H9 (cell line): ENCODE measurements at regions not wholly inside any gene's neighbourhood (a gene's known extent, or its start where the extent isn't known, plus 50 kb on each side); places are given as distances from the start of the nearest gene placed in this dataset.

Experiments
- DNase-seq: peaks from one replicate; pipeline ENCODE4 v3.0.0-alpha.2; 2017
- H2AFZ ChIP-seq: one replicate; pipeline ENCODE4 v1.6.1; 2013; ENCODE audit warnings: mild to moderate bottlenecking, low read length, control low read depth, moderate library complexity
- H2AK5ac ChIP-seq: 2 replicates; pipeline ENCODE4 v1.6.1; 2013; ENCODE audit warnings: low read length, control low read depth, mixed read lengths; ENCODE audit not compliant: insufficient read length
- H2BK120ac ChIP-seq: one replicate; pipeline ENCODE4 v1.6.1; 2013; ENCODE audit warnings: low read depth, mild to moderate bottlenecking, low read length, control low read depth, inconsistent platforms; ENCODE audit not compliant: poor library complexity, severe bottlenecking
- H2BK12ac ChIP-seq: 2 replicates; pipeline ENCODE4 v1.6.1; 2013; ENCODE audit warnings: low read length, control low read depth, mixed read lengths, low read depth; ENCODE audit not compliant: insufficient read length
- H2BK15ac ChIP-seq: 2 replicates; pipeline ENCODE4 v1.6.1; 2013; ENCODE audit warnings: low read depth, low read length, control low read depth
- H2BK20ac ChIP-seq: one replicate; pipeline ENCODE4 v1.6.1; 2013; ENCODE audit warnings: low read depth, mild to moderate bottlenecking, low read length, control low read depth, inconsistent platforms; ENCODE audit not compliant: poor library complexity, severe bottlenecking
- H2BK5ac ChIP-seq: 2 replicates; pipeline ENCODE4 v1.6.1; 2013; ENCODE audit warnings: low read length, control low read depth, mixed read lengths; ENCODE audit not compliant: insufficient read length
- H3K14ac ChIP-seq: 2 replicates; pipeline ENCODE4 v1.6.1; 2013; ENCODE audit warnings: low read length, control low read depth; ENCODE audit not compliant: insufficient read depth
- H3K18ac ChIP-seq: 2 replicates; pipeline ENCODE4 v1.6.1; 2013; ENCODE audit warnings: low read depth, mild to moderate bottlenecking, mixed read lengths, low read length, control low read depth; ENCODE audit not compliant: insufficient read length
- H3K23ac ChIP-seq: 2 replicates; pipeline ENCODE4 v1.6.1; 2013; ENCODE audit warnings: low read length, control low read depth, mixed read lengths, low read depth; ENCODE audit not compliant: insufficient read length
- H3K23me2 ChIP-seq: 2 replicates; pipeline ENCODE4 v1.6.1; 2013; ENCODE audit warnings: low read depth, mild to moderate bottlenecking, mixed read lengths, low read length, control low read depth; ENCODE audit not compliant: insufficient read length, poor library complexity, severe bottlenecking
- H3K27ac ChIP-seq: 2 replicates; pipeline ENCODE4 v1.5.1; 2013; ENCODE audit warnings: low read length, control low read depth, mixed read lengths, low read depth; ENCODE audit not compliant: insufficient read length
- H3K27me3 ChIP-seq: 2 replicates; pipeline ENCODE4 v1.6.1; 2013; ENCODE audit warnings: low read length, control low read depth, inconsistent platforms; ENCODE audit not compliant: insufficient read depth
- H3K4ac ChIP-seq: 2 replicates; pipeline ENCODE4 v1.6.1; 2013; ENCODE audit warnings: low read depth, mild to moderate bottlenecking, control low read depth, inconsistent platforms, low read length, moderate library complexity
- H3K4me1 ChIP-seq: 2 replicates; pipeline ENCODE4 v1.6.1; 2013; ENCODE audit warnings: low read length, control low read depth, inconsistent platforms; ENCODE audit not compliant: insufficient read depth
- H3K4me2 ChIP-seq: 2 replicates; pipeline ENCODE4 v1.6.1; 2013; ENCODE audit warnings: low read length, control low read depth, mixed read lengths; ENCODE audit not compliant: insufficient read length, insufficient read depth
- H3K56ac ChIP-seq: 2 replicates; pipeline ENCODE4 v1.6.1; 2013; ENCODE audit warnings: low read depth, mild to moderate bottlenecking, mixed read lengths, low read length, control low read depth; ENCODE audit not compliant: insufficient read length
- H3K79me1 ChIP-seq: 2 replicates; pipeline ENCODE4 v1.6.1; 2013; ENCODE audit warnings: low read depth, mild to moderate bottlenecking, moderate library complexity, low read length, control low read depth, inconsistent platforms; ENCODE audit not compliant: insufficient read depth, poor library complexity, severe bottlenecking
- H3K79me2 ChIP-seq: 2 replicates; pipeline ENCODE4 v1.6.1; 2013; ENCODE audit warnings: low read length, control low read depth, inconsistent platforms; ENCODE audit not compliant: insufficient read depth
- H3K9ac ChIP-seq: 2 replicates; pipeline ENCODE4 v1.6.1; 2013; ENCODE audit warnings: low read length, control low read depth, mixed read lengths; ENCODE audit not compliant: insufficient read length; ENCODE audit errors: extremely low read depth
- H3K9me3 ChIP-seq: one replicate; pipeline ENCODE4 v1.6.1; 2013; ENCODE audit warnings: low read depth, low read length, inconsistent platforms; ENCODE audit not compliant: control insufficient read depth
- H3T11ph ChIP-seq: one replicate; pipeline ENCODE4 v1.6.1; 2013; ENCODE audit warnings: mild to moderate bottlenecking, low read length, control low read depth, inconsistent platforms
- H4K20me1 ChIP-seq: one replicate; pipeline ENCODE4 v1.6.1; 2013; ENCODE audit not compliant: control insufficient read depth, insufficient read length, insufficient read depth
- H4K5ac ChIP-seq: 2 replicates; pipeline ENCODE4 v1.6.1; 2013; ENCODE audit warnings: low read depth, mild to moderate bottlenecking, mixed read lengths, low read length, control low read depth; ENCODE audit not compliant: insufficient read length
- H4K8ac ChIP-seq: replicated peaks from 2 replicates; pipeline ENCODE4 v1.6.1; 2013; ENCODE audit warnings: low read length, control low read depth, mixed read lengths, low read depth; ENCODE audit not compliant: insufficient read length
- H4K91ac ChIP-seq: 2 replicates; pipeline ENCODE4 v1.6.1; 2013; ENCODE audit warnings: low read depth, mild to moderate bottlenecking, moderate library complexity, mixed read lengths, low read length, control low read depth; ENCODE audit not compliant: insufficient read length
- H3K27ac Mint-ChIP-seq, 3 experiments: 2 replicates in 2 of 3; 3 replicates in 1 of 3; pipeline ENCODE4 v1.8.0; 2020 to 2021; ENCODE audit warnings: mixed read lengths in 3 of 3, mild to moderate bottlenecking in 1 of 3, moderate library complexity in 1 of 3
- H3K27me3 Mint-ChIP-seq: 2 replicates; pipeline ENCODE4 v1.8.0; 2021; ENCODE audit warnings: low read depth, mild to moderate bottlenecking, moderate library complexity, mixed read lengths
- H3K36me3 Mint-ChIP-seq, 3 experiments: 2 replicates in 2 of 3; 3 replicates in 1 of 3; pipeline ENCODE4 v1.8.0; 2020 to 2021; ENCODE audit warnings: low read depth in 3 of 3, mixed read lengths in 3 of 3; ENCODE audit not compliant: insufficient read depth in 1 of 3
- H3K4me1 Mint-ChIP-seq, 2 experiments: 2 replicates each; pipeline ENCODE4 v1.8.0; 2020; ENCODE audit warnings: mixed read lengths in 2 of 2
- H3K4me3 Mint-ChIP-seq, 2 experiments: 2 replicates in 1 of 2; 3 replicates in 1 of 2; pipeline ENCODE4 v1.8.0; 2020 to 2021; ENCODE audit warnings: mild to moderate bottlenecking in 2 of 2, mixed read lengths in 2 of 2, moderate library complexity in 1 of 2
- H3K9me3 Mint-ChIP-seq, 2 experiments: 2 replicates in 1 of 2; 3 replicates in 1 of 2; pipeline ENCODE4 v1.8.0; 2020; ENCODE audit warnings: mild to moderate bottlenecking in 2 of 2, mixed read lengths in 2 of 2, moderate library complexity in 1 of 2
- WGBS: extraction: QIAGEN DNeasy Blood & Tissue Kit; methylation state at CpG from one replicate; pipeline ENCODE4 v1.1.7; 2013; ENCODE audit warnings: missing lambda C conversion rate, low lambda C conversion rate, mixed read lengths; ENCODE audit not compliant: insufficient read length; ENCODE audit errors: extremely low coverage; 5-methylcytosine and 5-hydroxymethylcytosine counted together
- TF ChIP-seq, protein P1 (sequence below): fragments of 200-600 bp; sonication (generic); conservative IDR thresholded peaks from 3 replicates; pipeline ENCODE4 v1.8.0; 2021; ENCODE audit warnings: antibody characterized with exemption, mild to moderate bottlenecking

DNA sequence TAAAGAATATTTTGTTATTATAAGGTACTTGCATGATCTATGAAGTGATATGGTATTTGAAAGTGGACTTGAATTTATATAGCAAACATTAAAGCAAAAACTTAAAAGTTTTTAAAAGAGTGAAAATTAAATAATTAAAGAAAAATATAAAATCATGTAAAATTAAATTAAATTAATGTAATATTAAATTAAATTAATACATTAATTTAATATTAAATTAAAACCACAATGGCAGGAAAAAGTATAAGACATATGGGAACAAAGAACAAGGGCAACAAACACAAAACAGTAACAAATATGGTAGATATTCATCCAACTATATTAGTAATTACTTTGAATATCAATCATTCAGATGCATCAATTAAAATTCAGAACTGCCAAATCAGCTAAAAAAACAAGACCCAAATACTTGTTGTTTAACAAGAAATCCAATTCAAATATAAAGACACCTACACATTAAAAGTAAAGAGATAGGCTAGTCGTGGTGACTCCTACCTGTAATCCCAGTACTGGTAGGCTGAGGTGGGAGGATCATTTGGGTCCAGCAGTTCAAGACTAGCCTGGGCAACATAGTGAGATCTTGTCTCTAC, 992.2 kb upstream of the MIR17HG start:
- Histone ChIP-seq H4K8ac (no peak overlapping the region), H2BK120ac (no peak overlapping the region), H3K27ac (no peak overlapping the region), H2BK5ac (no peak overlapping the region), H4K91ac (no peak overlapping the region), H3K27me3 (no peaks in the 10 kb centered on the region), H2BK12ac (no peak overlapping the region), H3K79me2 (no peaks in the 10 kb centered on the region), H2AFZ (no peak overlapping the region), H3K79me1 (no peaks in the 10 kb centered on the region), H3K4me2 (no peak overlapping the region), H3K4me1 (no peaks in the 10 kb centered on the region), H4K20me1 (no peaks in the 10 kb centered on the region), H2AK5ac (no peak overlapping the region), H4K5ac (no peak overlapping the region), H3K14ac (no peak overlapping the region), H3T11ph (no peak overlapping the region), H2BK15ac (no peak overlapping the region), H3K9ac (no peak overlapping the region), H2BK20ac (no peak overlapping the region), H3K9me3 (no peaks in the 10 kb centered on the region), H3K23me2 (no peaks in the 10 kb centered on the region), H3K18ac (no peak overlapping the region), H3K23ac (no peak overlapping the region), H3K56ac (no peak overlapping the region), H3K4ac (no peak overlapping the region)
- H3K9me3 Mint-ChIP-seq: peaks cover 0 to 6% of the 10 kb centered on the region in 2 experiments; a peak in 4 of 5 replicates
- peaks cover 8% of the 10 kb centered on the region in 2 experiments; a peak in 2 of 4 replicates for H3K4me1 Mint-ChIP-seq
- H3K27ac Mint-ChIP-seq: no peak overlapping the region
- no peaks in the 10 kb centered on the region for H3K27me3 Mint-ChIP-seq
- no peak overlapping the region for H3K4me3 Mint-ChIP-seq
- no CpG with 5 or more reads among the region's 1 CpG for WGBS
- no peak for DNase-seq
- H3K36me3 Mint-ChIP-seq: no peaks in the 10 kb centered on the region; a peak in 1 of 7 replicates
- TF ChIP-seq, protein P1, sequence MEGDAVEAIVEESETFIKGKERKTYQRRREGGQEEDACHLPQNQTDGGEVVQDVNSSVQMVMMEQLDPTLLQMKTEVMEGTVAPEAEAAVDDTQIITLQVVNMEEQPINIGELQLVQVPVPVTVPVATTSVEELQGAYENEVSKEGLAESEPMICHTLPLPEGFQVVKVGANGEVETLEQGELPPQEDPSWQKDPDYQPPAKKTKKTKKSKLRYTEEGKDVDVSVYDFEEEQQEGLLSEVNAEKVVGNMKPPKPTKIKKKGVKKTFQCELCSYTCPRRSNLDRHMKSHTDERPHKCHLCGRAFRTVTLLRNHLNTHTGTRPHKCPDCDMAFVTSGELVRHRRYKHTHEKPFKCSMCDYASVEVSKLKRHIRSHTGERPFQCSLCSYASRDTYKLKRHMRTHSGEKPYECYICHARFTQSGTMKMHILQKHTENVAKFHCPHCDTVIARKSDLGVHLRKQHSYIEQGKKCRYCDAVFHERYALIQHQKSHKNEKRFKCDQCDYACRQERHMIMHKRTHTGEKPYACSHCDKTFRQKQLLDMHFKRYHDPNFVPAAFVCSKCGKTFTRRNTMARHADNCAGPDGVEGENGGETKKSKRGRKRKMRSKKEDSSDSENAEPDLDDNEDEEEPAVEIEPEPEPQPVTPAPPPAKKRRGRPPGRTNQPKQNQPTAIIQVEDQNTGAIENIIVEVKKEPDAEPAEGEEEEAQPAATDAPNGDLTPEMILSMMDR: no peak
